Gastroesophageal sphincter (tissue), 4 donors: ENCODE measurements at regions not wholly inside any gene's neighbourhood (a gene's known extent, or its start where the extent isn't known, plus 50 kb on each side); places are given as distances from the start of the nearest gene placed in this dataset.

Source experiments
- ATAC-seq: fragments of 150-250 bp; one replicate; pipeline ENCODE4 v1.9.1; 2016; ENCODE audit warnings: mild to moderate bottlenecking, moderate library complexity
- H3K27ac ChIP-seq, 4 donors: fragments of 200-600 bp; sonication (generic) in 3 of 4; 1 replicate in 3 of 4; 2 replicates in 1 of 4; pipeline ENCODE4 v1.5.1; 2016 to 2019
- H3K27me3 ChIP-seq: fragments of 200-600 bp; sonication (generic); one replicate; pipeline ENCODE4 v1.5.1; 2019
- H3K36me3 ChIP-seq, 2 donors: fragments of 200-600 bp; sonication (generic); one replicate each; pipeline ENCODE4 v1.5.1; 2019; ENCODE audit warnings: control low read depth in 1 of 2
- H3K4me1 ChIP-seq, 3 donors: fragments of 200-600 bp; sonication (generic); 1 replicate in 2 of 3; 2 replicates in 1 of 3; pipeline ENCODE4 v1.5.1; 2016 to 2019; ENCODE audit warnings: control low read depth in 2 of 3
- H3K4me3 ChIP-seq, 2 donors: fragments of 200-600 bp; sonication (generic); one replicate each; pipeline ENCODE4 v1.5.1; 2019; ENCODE audit warnings: mild to moderate bottlenecking in 1 of 2, moderate library complexity in 1 of 2
- H3K9me3 ChIP-seq, 3 donors: fragments of 200-600 bp; sonication (generic); one replicate each; pipeline ENCODE4 v1.5.1; 2017 to 2019; ENCODE audit warnings: control low read depth in 2 of 3
- CTCF ChIP-seq, 4 experiments: fragments of 200-600 bp in 2 of 4; fragments of 450-650 bp in 2 of 4; sonication (generic) in 1 of 4; IDR thresholded peaks; one replicate each; pipeline ENCODE4 v1.5.1; 2017 to 2019; ENCODE audit warnings: antibody characterized with exemption in 4 of 4, mild to moderate bottlenecking in 2 of 4, moderate library complexity in 2 of 4
- EP300 ChIP-seq: sonication (generic); formaldehyde crosslinking; IDR thresholded peaks from one replicate; pipeline ENCODE4 v1.6.1; 2017; ENCODE audit warnings: antibody characterized with exemption, mild to moderate bottlenecking
- POLR2A ChIP-seq, 2 donors: fragments of 450-650 bp; IDR thresholded peaks; one replicate each; pipeline ENCODE4 v1.6.1; 2017; ENCODE audit warnings: antibody characterized with exemption in 2 of 2, mild to moderate bottlenecking in 2 of 2, moderate library complexity in 1 of 2
- POLR2AphosphoS5 ChIP-seq: sonication (generic); formaldehyde crosslinking; IDR thresholded peaks from one replicate; pipeline ENCODE4 v1.6.1; 2017; ENCODE audit warnings: antibody characterized with exemption
- WGBS, 2 donors: methylation state at CpG; one replicate each; pipeline ENCODE4 v1.1.5; 2018; ENCODE audit warnings: low coverage in 1 of 2; 5-methylcytosine and 5-hydroxymethylcytosine counted together
- small RNA-seq, 4 donors: library from RNA; depleted of rRNA; stranded (forward); fragments of <200 nt; gene quantifications; one replicate each; pipeline ENCODE3, GENCODE V24; 2016

- TF ChIP-seq POLR2A (IDR thresholded peaks at IDR 0.05) (no peak), POLR2AphosphoS5 (no peak), EP300 (no peak), CTCF (IDR thresholded peaks at IDR 0.05) (no peak)
- no peak for ATAC-seq
- WGBS, 2 donors: 72 to 94% methylated on average over 9 of the region's 9 CpGs
- H3K27me3 ChIP-seq: no peaks in the 10 kb centered on the region
- H3K36me3 ChIP-seq: no peaks in the 10 kb centered on the region
- H3K27ac ChIP-seq: no peak overlapping the region
- H3K4me3 ChIP-seq: no peak overlapping the region
- H3K4me1 ChIP-seq: no peaks in the 10 kb centered on the region
- no peaks in the 10 kb centered on the region for H3K9me3 ChIP-seq
Measured at GRCh38 chr1:164905869-164906268, 346.9 kb downstream of the PBX1 start.

GRCh38 chr1:164902491-164902890 is 343.5 kb downstream of the PBX1 start:
- H3K4me3 ChIP-seq: no peak overlapping the region
- WGBS, 2 donors: 77 to 100% methylated on average over 2 of the region's 2 CpGs
- TF ChIP-seq EP300 (no peak), POLR2AphosphoS5 (no peak), POLR2A (IDR thresholded peaks at IDR 0.05) (no peak), CTCF (IDR thresholded peaks at IDR 0.05) (no peak)
- no peak for ATAC-seq
- H3K9me3 ChIP-seq: no peaks in the 10 kb centered on the region
- H3K27ac ChIP-seq: no peak overlapping the region
- no peaks in the 10 kb centered on the region for H3K4me1 ChIP-seq
- no peaks in the 10 kb centered on the region for H3K27me3 ChIP-seq
- H3K36me3 ChIP-seq: no peaks in the 10 kb centered on the region

Small RNA genes lying in the stretch of these regions (small RNA-seq; reads per million reads assigned to genes)
- 0 reads per million in 4 donors for gene RNU6-755P
